A673 (cell line): ENCODE measurements at regions not wholly inside any gene's neighbourhood (a gene's known extent, or its start where the extent isn't known, plus 50 kb on each side); places are given as distances from the start of the nearest gene placed in this dataset.

Source experiments
- BruUV-seq: library from RNA; stranded (reverse); fragments of 400-500 nt; replicated peaks from 2 replicates; lab custom pipeline; 2021; lab: Mats Ljungman, UMichigan
- CTCF ChIA-PET: fragments of 300-600 bp; sonication (Branson Sonifier 250); formaldehyde crosslinking; loops from one replicate; lab custom pipeline; 2022; ENCODE audit warnings: antibody characterized with exemption; lab: Charles Lee
- POLR2A ChIA-PET: fragments of 300-600 bp; sonication (Branson Sonifier 250); formaldehyde crosslinking; loops from one replicate; lab custom pipeline; 2022; ENCODE audit warnings: antibody characterized with exemption; ENCODE audit not compliant: low non-redundant PET; lab: Charles Lee
- DNase-seq: peaks from one replicate; pipeline ENCODE4 v3.0.0-alpha.2; 2015; ENCODE audit warnings: low spot score
- H3K27ac ChIP-seq: fragments of 200-600 bp; sonication (generic); 2 replicates; pipeline ENCODE4 v1.5.1; 2016; ENCODE audit warnings: mixed run types, low read depth, mild to moderate bottlenecking, mixed read lengths, antibody characterized with exemption, low read length; ENCODE audit not compliant: poor library complexity, severe bottlenecking
- H3K27me3 ChIP-seq: fragments of 200-600 bp; sonication (generic); replicated peaks from 2 replicates; pipeline ENCODE4 v1.6.1; 2017; ENCODE audit warnings: mixed run types, low read depth, mild to moderate bottlenecking, mixed read lengths, antibody characterized with exemption, low read length; ENCODE audit not compliant: insufficient read depth, poor library complexity
- H3K36me3 ChIP-seq: fragments of 200-600 bp; sonication (generic); 2 replicates; pipeline ENCODE4 v1.6.1; 2016; ENCODE audit warnings: mixed run types, mild to moderate bottlenecking, mixed read lengths, antibody characterized with exemption, low read length; ENCODE audit not compliant: insufficient read depth, poor library complexity, severe bottlenecking
- H3K4me1 ChIP-seq: fragments of 200-600 bp; sonication (generic); 2 replicates; pipeline ENCODE4 v1.6.1; 2017; ENCODE audit warnings: mixed run types, mild to moderate bottlenecking, mixed read lengths, antibody characterized with exemption, low read length; ENCODE audit not compliant: insufficient read depth, poor library complexity, severe bottlenecking
- H3K4me3 ChIP-seq: fragments of 200-600 bp; sonication (generic); 2 replicates; pipeline ENCODE4 v1.5.1; 2016; ENCODE audit warnings: low read depth, mixed run types, mild to moderate bottlenecking, mixed read lengths, low read length; ENCODE audit not compliant: poor library complexity, severe bottlenecking
- H3K9me3 ChIP-seq: fragments of 200-600 bp; sonication (generic); 2 replicates; pipeline ENCODE4 v1.6.1; 2016; ENCODE audit warnings: mixed run types, low read depth, mild to moderate bottlenecking, mixed read lengths, antibody characterized with exemption, low read length; ENCODE audit not compliant: poor library complexity, severe bottlenecking
- CTCF ChIP-seq: fragments of 300-800, 200-600 bp; sonication (generic); conservative IDR thresholded peaks from 2 replicates; pipeline ENCODE4 v1.5.1; 2017; ENCODE audit warnings: low read depth, mild to moderate bottlenecking, antibody characterized with exemption, low read length, moderate library complexity, mixed read lengths
- EZH2 ChIP-seq: fragments of 200-600 bp; sonication (generic); IDR thresholded peaks from 2 replicates; pipeline ENCODE4 v1.6.1; 2017; ENCODE audit warnings: borderline replicate concordance, low read depth, mild to moderate bottlenecking, mixed read lengths, antibody characterized with exemption, low read length; ENCODE audit not compliant: poor library complexity, severe bottlenecking
- intact Hi-C: fragments of 100-400 bp; cut with micrococcal nuclease; formaldehyde crosslinking; loops from one replicate; pipeline ENCODE4 v1.10.0; 2022; ENCODE audit not compliant: unreplicated experiment

DNA sequence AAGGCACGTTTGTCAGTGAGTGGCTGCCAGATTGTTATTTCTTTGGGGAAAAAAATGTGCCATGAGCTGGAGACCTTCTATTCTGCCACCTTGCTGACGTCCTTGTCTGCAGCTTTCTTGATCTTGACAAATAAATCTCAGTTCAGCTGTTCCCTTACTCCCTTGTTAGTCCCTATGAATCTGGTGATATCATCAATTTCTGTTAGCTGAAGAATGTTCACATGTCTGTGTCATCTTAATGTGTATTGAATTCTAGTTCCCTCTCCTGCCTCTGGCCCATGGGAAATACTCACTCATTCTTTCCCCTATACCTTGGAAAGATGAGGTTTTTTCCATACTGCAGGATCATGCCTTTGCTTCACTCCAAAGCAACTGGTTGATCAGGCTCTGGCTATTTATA, 649.9 kb upstream of the API5 start:
- DNase-seq, result no peak
- POLR2A ChIA-PET, result no interaction called here
- TF ChIP-seq CTCF (no peak), EZH2 (no peak)

GRCh38 chr11:42669248-42669976, 642.4 kb upstream of the API5 start:
- CTCF ChIA-PET, result no interaction called here
- TF ChIP-seq CTCF (no peak), EZH2 (no peak)

More for the DNA sequence above, 649.9 kb upstream of the API5 start:
- Histone ChIP-seq H3K27ac (no peak overlapping the region), H3K4me1 (no peaks in the 10 kb centered on the region), H3K9me3 (no peaks in the 10 kb centered on the region), H3K4me3 (no peak overlapping the region), H3K27me3 (no peaks in the 10 kb centered on the region), H3K36me3 (no peaks in the 10 kb centered on the region)
- CTCF ChIA-PET, result no interaction called here
- intact Hi-C loops, result no loop called here
- BruUV-seq, result no TSS peak

DNA sequence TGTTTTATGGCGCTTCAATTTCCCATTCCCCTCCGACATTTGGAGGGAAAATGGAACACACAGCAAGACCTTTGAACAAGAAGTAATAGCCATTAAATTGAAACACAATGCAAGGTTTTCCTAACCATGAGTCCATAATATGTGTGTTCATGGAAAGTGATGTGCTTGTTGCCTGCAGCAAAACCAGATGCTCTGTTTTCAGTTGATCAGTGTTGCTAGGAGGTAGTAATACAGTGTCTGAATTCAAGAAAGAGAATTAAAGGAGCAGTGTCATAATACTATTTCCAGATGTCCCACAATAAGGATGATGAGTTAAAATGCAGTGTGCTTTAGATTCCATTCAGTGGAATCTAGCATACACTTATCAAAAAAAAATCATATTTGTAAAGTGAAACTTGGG, 637.4 kb upstream of the API5 start:
- POLR2A ChIA-PET, result no interaction called here
- TF ChIP-seq EZH2 (no peak), CTCF (no peak)
- no peak for DNase-seq
- Histone ChIP-seq H3K27me3 (peaks cover 13% of the 10 kb centered on the region), H3K4me1 (no peaks in the 10 kb centered on the region), H3K36me3 (no peaks in the 10 kb centered on the region), H3K4me3 (no peak overlapping the region), H3K27ac (no peak overlapping the region), H3K9me3 (no peaks in the 10 kb centered on the region)
- CTCF ChIA-PET, result no interaction called here
- intact Hi-C loops, result no loop called here
- BruUV-seq, result no TSS peak

More at GRCh38 chr11:42669248-42669976, 642.4 kb upstream of the API5 start:
- Histone ChIP-seq H3K4me1 (no peaks in the 10 kb centered on the region), H3K36me3 (no peaks in the 10 kb centered on the region), H3K4me3 (no peak overlapping the region), H3K27me3 (peaks cover 10% of the 10 kb centered on the region), H3K9me3 (no peaks in the 10 kb centered on the region), H3K27ac (no peak overlapping the region)
- no TSS peak for BruUV-seq
- no peak for DNase-seq
- POLR2A ChIA-PET, result no interaction called here
- intact Hi-C loops, result no loop called here
